ENCODE measurements at regions not wholly inside any gene's neighbourhood (a gene's known extent, or its start where the extent isn't known, plus 50 kb on each side); places are given as distances from the start of the nearest gene placed in this dataset.

DNA sequence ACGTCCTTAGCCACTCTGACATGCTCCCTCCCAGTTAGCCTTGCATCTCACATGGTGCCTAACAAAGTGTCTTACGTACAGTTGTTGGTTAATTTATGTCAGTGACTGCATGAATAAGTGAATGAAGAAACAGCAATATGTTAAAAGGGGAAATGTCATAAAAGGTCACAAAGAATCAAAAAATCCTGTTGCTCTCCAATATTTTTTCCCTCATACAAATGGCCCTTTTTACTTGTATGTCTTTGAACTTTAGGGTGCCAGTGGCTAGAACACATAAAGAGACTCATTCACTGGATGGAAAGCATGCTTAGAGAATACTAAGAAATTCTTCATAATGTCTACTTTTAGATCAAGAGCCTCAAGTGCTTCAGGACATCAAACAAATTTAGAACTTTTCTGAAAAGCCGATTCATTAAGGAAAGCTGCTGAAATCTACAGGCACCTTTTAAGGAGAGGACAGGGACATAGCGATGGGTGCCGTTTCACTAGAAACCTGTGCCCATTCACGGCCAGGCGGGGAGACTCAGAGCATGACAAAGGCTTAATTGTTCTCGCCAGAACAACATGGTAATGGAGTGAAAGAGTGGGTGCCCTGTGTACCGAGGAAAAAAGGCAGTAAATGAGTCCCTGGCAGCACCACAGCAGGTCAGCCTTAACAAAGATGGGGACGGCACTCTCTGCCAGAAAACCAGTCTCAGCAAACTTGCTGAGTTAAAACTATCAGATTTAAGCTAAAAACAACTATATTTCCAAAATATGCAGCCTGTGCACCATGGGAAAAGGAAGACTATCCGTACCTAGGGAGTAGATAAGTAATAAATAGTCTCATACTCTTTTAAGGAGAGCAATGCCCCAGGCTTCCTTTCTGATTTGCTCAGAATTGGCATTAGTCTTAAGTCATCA, 71.6 kb upstream of the SPTBN1 start:
- H3K4me1 ChIP-seq (ENCODE audit: control insufficient read depth in 1 of 2, insufficient read depth in 2 of 2, low read length in 2 of 2), result no peaks in the 10 kb centered on the region
- Mint-ChIP-seq H3K36me3 (no peaks in the 10 kb centered on the region), H3K27me3 (ENCODE audit: low read depth in 3 of 3) (peaks cover under 1 to 1% (median 1%) of the 10 kb centered on the region in 3 donors), H3K9me3 (no peaks in the 10 kb centered on the region), H3K4me1 (no peaks in the 10 kb centered on the region), H3K27ac (no peak overlapping the region), H3K4me3 (no peak overlapping the region)
- H3K27me3 ChIP-seq (ENCODE audit: control insufficient read depth in 2 of 2, insufficient read depth in 2 of 2, low read length in 2 of 2), result no peaks in the 10 kb centered on the region
- H3K9me3 ChIP-seq (replicated peaks in 1 of 2; ENCODE audit: control insufficient read depth in 1 of 2, insufficient read depth in 1 of 2, low read length in 2 of 2), result no peaks in the 10 kb centered on the region
- WGBS (ENCODE audit: insufficient coverage), result 95% methylated on average over 7 of the region's 11 CpGs
- H3K36me3 ChIP-seq (replicated peaks in 1 of 2; ENCODE audit: control insufficient read depth in 1 of 2, insufficient read depth in 2 of 2, low read length in 2 of 2), result no peaks in the 10 kb centered on the region
- intact Hi-C loops (cut with micrococcal nuclease), result no loop called here
- DNase-seq, result no peak
- no peak overlapping the region for H2AFZ ChIP-seq (ENCODE audit: insufficient read depth, low read depth, low read length, poor library complexity, severe bottlenecking)
- H3K4me2 ChIP-seq (replicated peaks; ENCODE audit: extremely low read depth, low read length, poor library complexity, severe bottlenecking), result no peak overlapping the region
- H3K4me3 ChIP-seq (replicated peaks in 1 of 3; ENCODE audit: low read depth in 2 of 3, low read length in 3 of 3), result no peak overlapping the region
- H3K27ac ChIP-seq (ENCODE audit: low read depth in 1 of 2, low read length in 2 of 2), result no peak overlapping the region
- TF ChIP-seq, protein P1, sequence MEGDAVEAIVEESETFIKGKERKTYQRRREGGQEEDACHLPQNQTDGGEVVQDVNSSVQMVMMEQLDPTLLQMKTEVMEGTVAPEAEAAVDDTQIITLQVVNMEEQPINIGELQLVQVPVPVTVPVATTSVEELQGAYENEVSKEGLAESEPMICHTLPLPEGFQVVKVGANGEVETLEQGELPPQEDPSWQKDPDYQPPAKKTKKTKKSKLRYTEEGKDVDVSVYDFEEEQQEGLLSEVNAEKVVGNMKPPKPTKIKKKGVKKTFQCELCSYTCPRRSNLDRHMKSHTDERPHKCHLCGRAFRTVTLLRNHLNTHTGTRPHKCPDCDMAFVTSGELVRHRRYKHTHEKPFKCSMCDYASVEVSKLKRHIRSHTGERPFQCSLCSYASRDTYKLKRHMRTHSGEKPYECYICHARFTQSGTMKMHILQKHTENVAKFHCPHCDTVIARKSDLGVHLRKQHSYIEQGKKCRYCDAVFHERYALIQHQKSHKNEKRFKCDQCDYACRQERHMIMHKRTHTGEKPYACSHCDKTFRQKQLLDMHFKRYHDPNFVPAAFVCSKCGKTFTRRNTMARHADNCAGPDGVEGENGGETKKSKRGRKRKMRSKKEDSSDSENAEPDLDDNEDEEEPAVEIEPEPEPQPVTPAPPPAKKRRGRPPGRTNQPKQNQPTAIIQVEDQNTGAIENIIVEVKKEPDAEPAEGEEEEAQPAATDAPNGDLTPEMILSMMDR (IDR thresholded peaks at IDR 0.05), result no peak
- H4K20me1 ChIP-seq (ENCODE audit: insufficient read depth, low read length), result no peaks in the 10 kb centered on the region
- H3K9ac ChIP-seq (ENCODE audit: insufficient read depth, low read length, poor library complexity, severe bottlenecking), result no peak overlapping the region
- no peaks in the 10 kb centered on the region for H3K79me2 ChIP-seq (ENCODE audit: insufficient read depth, low read length)

DNA sequence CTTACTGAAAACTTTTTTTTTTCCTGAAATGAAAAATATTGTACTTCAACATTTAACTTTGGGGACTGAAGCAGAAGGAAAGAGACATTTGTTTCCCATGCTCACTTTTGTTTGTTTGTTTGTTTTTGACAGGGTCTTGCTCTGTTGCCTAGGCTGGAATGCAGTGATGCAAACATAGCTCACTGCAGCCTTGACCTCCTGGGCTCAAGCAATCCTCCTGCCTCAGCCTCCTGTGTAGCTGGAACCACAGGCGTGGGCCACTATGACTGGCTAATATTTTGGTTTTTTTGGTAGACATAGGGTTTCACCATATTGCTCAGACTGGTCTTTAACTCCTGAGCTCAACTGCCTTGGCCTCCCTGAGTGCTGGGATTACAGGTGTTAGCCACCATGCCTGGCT, 70.9 kb upstream of the SPTBN1 start:
- H3K27ac Mint-ChIP-seq, result no peak overlapping the region
- H3K27me3 Mint-ChIP-seq (ENCODE audit: low read depth in 3 of 3), result peaks cover 0 to 1% (median 1%) of the 10 kb centered on the region in 3 donors
- Histone ChIP-seq H3K79me2 (ENCODE audit: insufficient read depth, low read length) (no peaks in the 10 kb centered on the region), H3K27ac (ENCODE audit: low read depth in 1 of 2, low read length in 2 of 2) (no peak overlapping the region), H3K9me3 (replicated peaks in 1 of 2; ENCODE audit: control insufficient read depth in 1 of 2, insufficient read depth in 1 of 2, low read length in 2 of 2) (no peaks in the 10 kb centered on the region), H3K36me3 (replicated peaks in 1 of 2; ENCODE audit: control insufficient read depth in 1 of 2, insufficient read depth in 2 of 2, low read length in 2 of 2) (no peaks in the 10 kb centered on the region), H3K4me3 (replicated peaks in 1 of 3; ENCODE audit: low read depth in 2 of 3, low read length in 3 of 3) (no peak overlapping the region), H3K9ac (ENCODE audit: insufficient read depth, low read length, poor library complexity, severe bottlenecking) (no peak overlapping the region), H3K27me3 (ENCODE audit: control insufficient read depth in 2 of 2, insufficient read depth in 2 of 2, low read length in 2 of 2) (no peaks in the 10 kb centered on the region), H2AFZ (ENCODE audit: insufficient read depth, low read depth, low read length, poor library complexity, severe bottlenecking) (no peak overlapping the region), H3K4me2 (replicated peaks; ENCODE audit: extremely low read depth, low read length, poor library complexity, severe bottlenecking) (no peak overlapping the region), H3K4me1 (ENCODE audit: control insufficient read depth in 1 of 2, insufficient read depth in 2 of 2, low read length in 2 of 2) (no peaks in the 10 kb centered on the region), H4K20me1 (ENCODE audit: insufficient read depth, low read length) (no peaks in the 10 kb centered on the region)
- no peak overlapping the region for H3K4me3 Mint-ChIP-seq
- no peaks in the 10 kb centered on the region for H3K36me3 Mint-ChIP-seq
- no peak for DNase-seq
- no peaks in the 10 kb centered on the region for H3K4me1 Mint-ChIP-seq
- no peaks in the 10 kb centered on the region for H3K9me3 Mint-ChIP-seq
- TF ChIP-seq, protein P1 (IDR thresholded peaks at IDR 0.05), result no peak
- intact Hi-C loops (cut with micrococcal nuclease), result no loop called here
- no CpG with 5 or more reads among the region's 1 CpG for WGBS (ENCODE audit: insufficient coverage)

Data from CD14-positive monocyte (primary cell).